K562 (cell line): ENCODE measurements at regions not wholly inside any gene's neighbourhood (a gene's known extent, or its start where the extent isn't known, plus 50 kb on each side); places are given as distances from the start of the nearest gene placed in this dataset.

Source experiments
- ATAC-seq: fragments of 200-7000 bp; cut with Tn5 transposase; 3 replicates; pipeline ENCODE4 v1.9.1; 2020; ENCODE audit warnings: moderate library complexity
- BruUV-seq: library from RNA; stranded (reverse); fragments of 400-500 nt; replicated peaks from 2 replicates; lab custom pipeline; 2021; lab: Mats Ljungman, UMichigan
- CTCF ChIA-PET: fragments of 300-600 bp; formaldehyde crosslinking; extraction: SDS; loops from one replicate; lab custom pipeline; 2021; ENCODE audit warnings: low intra/inter-chr PET ratio; lab: Yijun Ruan, JAX
- POLR2A ChIA-PET: fragments of 300-600, 350-650 bp; sonication (Branson Sonifier 250); formaldehyde crosslinking; extraction: SDS; loops from one replicate; lab custom pipeline; 2021; ENCODE audit warnings: antibody characterized with exemption, inconsistent platforms; lab: Yijun Ruan, JAX
- DNase-seq, 4 experiments: peaks; one replicate each; pipeline versions ENCODE4 v3.0.0 to v3.0.0-alpha.2; 2011 to 2018; ENCODE audit warnings: low spot score in 3 of 4, mixed read lengths in 3 of 4; ENCODE audit errors: extremely low read depth in 1 of 4
- FAIRE-seq: peaks from 2 replicates; lab custom pipeline; 2011; peaks lifted over from hg19 to GRCh38; lab: Jason Lieb, UNC
- H2AFZ ChIP-seq: 2 replicates; pipeline ENCODE4 v1.6.0; 2011; ENCODE audit warnings: low read depth, low read length, control low read depth, inconsistent platforms
- H3K27ac ChIP-seq: fragments of 200-600 bp; 3 replicates; pipeline ENCODE4 v1.8.0; 2011; ENCODE audit warnings: low read depth, mild to moderate bottlenecking, control low read depth, inconsistent platforms, low read length, moderate library complexity, mixed read lengths; ENCODE audit errors: extremely low read depth
- H3K27me3 ChIP-seq, 2 experiments: fragments of 300-600 bp in 1 of 2; 2 replicates in 1 of 2; 3 replicates in 1 of 2; pipeline versions ENCODE4 v1.6.0 to v1.8.0; 2011; ENCODE audit warnings: inconsistent platforms in 2 of 2, low read length in 2 of 2, mild to moderate bottlenecking in 1 of 2, mixed read lengths in 1 of 2, moderate library complexity in 1 of 2; ENCODE audit not compliant: control insufficient read depth in 2 of 2, insufficient read depth in 2 of 2
- H3K36me3 ChIP-seq: fragments of 300-600 bp; 3 replicates; pipeline ENCODE4 v1.8.0; 2011; ENCODE audit warnings: mild to moderate bottlenecking, low read length, inconsistent platforms; ENCODE audit not compliant: control insufficient read depth, insufficient read depth
- H3K4me1 ChIP-seq, 2 experiments: fragments of 200-600 bp in 1 of 2; replicated peaks in 1 of 2; 2 replicates in 1 of 2; 3 replicates in 1 of 2; pipeline versions ENCODE4 v1.5.1 to v1.8.0; 2011; ENCODE audit warnings: inconsistent platforms in 2 of 2, low read length in 2 of 2, mild to moderate bottlenecking in 1 of 2, mixed read lengths in 1 of 2, moderate library complexity in 1 of 2; ENCODE audit not compliant: control insufficient read depth in 2 of 2, insufficient read depth in 2 of 2
- H3K4me2 ChIP-seq: 2 replicates; pipeline ENCODE4 v1.6.1; 2011; ENCODE audit warnings: low read length, control low read depth, inconsistent platforms, mixed read lengths; ENCODE audit not compliant: insufficient read depth
- H3K4me3 ChIP-seq: fragments of 200-600 bp; sonication (generic), shearing (Covaris generic); 2 replicates; pipeline ENCODE4 v1.5.1; 2016; ENCODE audit warnings: control low read depth, inconsistent platforms
- H3K79me2 ChIP-seq: fragments of 200-600 bp; 3 replicates; pipeline ENCODE4 v1.8.0; 2011; ENCODE audit warnings: low read length, inconsistent platforms; ENCODE audit not compliant: control insufficient read depth, insufficient read depth
- H3K9ac ChIP-seq, 2 experiments: 2 replicates each; pipeline versions ENCODE4 v1.6.0 to v1.6.1; 2011; ENCODE audit warnings: low read depth in 2 of 2, low read length in 2 of 2, control low read depth in 1 of 2, inconsistent platforms in 1 of 2, mild to moderate bottlenecking in 1 of 2, mixed read lengths in 1 of 2; ENCODE audit not compliant: insufficient read depth in 1 of 2
- H3K9me1 ChIP-seq: one replicate; pipeline ENCODE4 v1.6.0; 2011; ENCODE audit warnings: inconsistent platforms, mild to moderate bottlenecking, low read length, moderate library complexity; ENCODE audit not compliant: control insufficient read depth, insufficient read depth
- H3K9me3 ChIP-seq: replicated peaks from 2 replicates; pipeline ENCODE4 v1.5.1; 2011; ENCODE audit warnings: low read depth, low read length, inconsistent platforms; ENCODE audit not compliant: control insufficient read depth, insufficient read depth
- H4K20me1 ChIP-seq: replicated peaks from 2 replicates; pipeline ENCODE4 v1.6.1; 2011; ENCODE audit warnings: low read length, inconsistent platforms, mixed read lengths; ENCODE audit not compliant: control insufficient read depth, insufficient read depth
- ATF1 ChIP-seq, 2 experiments: fragments of 450-650 bp in 1 of 2; IDR thresholded peaks; 2 replicates each; pipeline ENCODE4 v1.6.1; 2016; ENCODE audit warnings: missing compliant biosample characterization in 1 of 2, missing genetic modification characterization in 1 of 2
- CUX1 ChIP-seq: fragments of 200-800 bp; sonication (Bioruptor generic); IDR thresholded peaks from 2 replicates; pipeline ENCODE4 v1.6.1; 2016; ENCODE audit warnings: missing genetic modification characterization, missing compliant biosample characterization
- GATAD2B ChIP-seq: fragments of 450-650 bp; IDR thresholded peaks from 2 replicates; pipeline ENCODE4 v1.6.1; 2017; ENCODE audit warnings: mild to moderate bottlenecking, borderline replicate concordance
- PKNOX1 ChIP-seq: fragments of 450-650 bp; IDR thresholded peaks from 2 replicates; pipeline ENCODE4 v1.6.1; 2016
- ZNF23 ChIP-seq: fragments of 250-450 bp; sonication (Bioruptor Pico); IDR thresholded peaks from 2 replicates; pipeline ENCODE4 v1.4.0; 2020; ENCODE audit warnings: mild to moderate bottlenecking
- ZNF324 ChIP-seq: fragments of 250-450 bp; sonication (Bioruptor Pico); IDR thresholded peaks from 2 replicates; pipeline ENCODE4 v1.4.0; 2020; ENCODE audit warnings: mild to moderate bottlenecking
- ZNF79 ChIP-seq: fragments of 250-450 bp; sonication (Bioruptor Pico); IDR thresholded peaks from 2 replicates; pipeline ENCODE4 v1.4.0; 2020; ENCODE audit warnings: low read depth, mild to moderate bottlenecking, moderate library complexity
- in situ Hi-C: fragments of 300-500 bp; cut with MboI; formaldehyde crosslinking; loops from 4 replicates; pipeline ENCODE4 v1.15.0; 2018; ENCODE audit warnings: inconsistent platforms, mixed read lengths
- intact Hi-C: fragments of 100-400 bp; cut with micrococcal nuclease; formaldehyde crosslinking; loops from 2 replicates; pipeline ENCODE4 v1.14.2; 2022

- CTCF ChIA-PET: no interaction called here
- Histone ChIP-seq H3K27ac (no peak overlapping the region), H2AFZ (no peak overlapping the region), H3K4me3 (no peak overlapping the region), H3K9ac (no peak overlapping the region), H3K9me3 (no peaks in the 10 kb centered on the region), H3K27me3 (no peaks in the 10 kb centered on the region), H3K79me2 (no peaks in the 10 kb centered on the region), H3K36me3 (no peaks in the 10 kb centered on the region), H4K20me1 (no peaks in the 10 kb centered on the region), H3K4me1 (no peaks in the 10 kb centered on the region), H3K9me1 (no peaks in the 10 kb centered on the region), H3K4me2 (no peak overlapping the region)
- intact Hi-C loops (no loop called here), in situ Hi-C loops (no loop called here)
- DNase-seq: no peak
- no TSS peak for BruUV-seq
- no peak for TF ChIP-seq PKNOX1
- no peak for TF ChIP-seq ATF1 (CRISPR knock-in tag; IDR thresholded peaks at IDR 0.05)
- TF ChIP-seq ATF1 (tag; IDR thresholded peaks at IDR 0.05): no peak
- no peak for TF ChIP-seq ZNF324 (CRISPR knock-in tag)
- TF ChIP-seq CUX1 (CRISPR knock-in tag): no peak
- TF ChIP-seq ZNF79: no peak
- TF ChIP-seq ZNF23: no peak
- TF ChIP-seq GATAD2B: no peak
- no peak for ATAC-seq
- FAIRE-seq: no peak
- POLR2A ChIA-PET: no interaction called here
Observed at GRCh38 chrX:128105659-128106058, 53.5 kb upstream of the ACTRT1 start.
